ENCODE measurements at regions not wholly inside any gene's neighbourhood (a gene's known extent, or its start where the extent isn't known, plus 50 kb on each side); places are given as distances from the start of the nearest gene placed in this dataset.

- TF ChIP-seq CTCF (IDR thresholded peaks at IDR 0.05) (no peak), POLR2A (IDR thresholded peaks at IDR 0.05) (no peak)
Observed at GRCh38 chr6:142558786-142559185, 257.0 kb downstream of the ADGRG6 start.
